Colon (tissue), 2 donors: ENCODE measurements at regions not wholly inside any gene's neighbourhood (a gene's known extent, or its start where the extent isn't known, plus 50 kb on each side); places are given as distances from the start of the nearest gene placed in this dataset.
"Not testable (repeated sequence)": the region's sequence is repeated elsewhere in the genome, so short reads cannot be mapped to it uniquely, and the experiment has no call there.

Experiments used
- FAIRE-seq: peaks from 2 replicates; lab custom pipeline; 2012; peaks lifted over from hg19 to GRCh38; lab: Jason Lieb, UNC
- donor health status: control.
- donor health status: control.

DNA sequence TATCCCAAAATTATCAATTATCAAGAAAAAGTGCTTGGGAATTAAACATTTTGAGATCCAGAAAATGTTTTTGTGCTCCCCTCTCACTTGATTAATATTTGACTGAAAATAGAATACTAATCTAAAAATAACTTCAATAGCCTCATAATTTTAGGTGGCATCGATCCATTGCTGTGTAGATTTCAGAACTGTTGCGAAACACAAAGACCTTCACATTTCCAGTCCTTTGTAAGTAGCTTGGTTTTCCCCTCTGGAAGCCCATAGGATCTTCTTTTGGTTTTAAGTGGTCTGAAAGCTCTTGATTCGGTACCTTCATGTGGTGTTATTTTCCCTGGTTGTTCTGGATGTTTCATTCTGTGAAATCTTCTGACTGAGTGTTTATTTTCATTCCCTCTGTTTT lies 176.5 kb downstream of the NUFIP1 start:
- no peak for FAIRE-seq

DNA sequence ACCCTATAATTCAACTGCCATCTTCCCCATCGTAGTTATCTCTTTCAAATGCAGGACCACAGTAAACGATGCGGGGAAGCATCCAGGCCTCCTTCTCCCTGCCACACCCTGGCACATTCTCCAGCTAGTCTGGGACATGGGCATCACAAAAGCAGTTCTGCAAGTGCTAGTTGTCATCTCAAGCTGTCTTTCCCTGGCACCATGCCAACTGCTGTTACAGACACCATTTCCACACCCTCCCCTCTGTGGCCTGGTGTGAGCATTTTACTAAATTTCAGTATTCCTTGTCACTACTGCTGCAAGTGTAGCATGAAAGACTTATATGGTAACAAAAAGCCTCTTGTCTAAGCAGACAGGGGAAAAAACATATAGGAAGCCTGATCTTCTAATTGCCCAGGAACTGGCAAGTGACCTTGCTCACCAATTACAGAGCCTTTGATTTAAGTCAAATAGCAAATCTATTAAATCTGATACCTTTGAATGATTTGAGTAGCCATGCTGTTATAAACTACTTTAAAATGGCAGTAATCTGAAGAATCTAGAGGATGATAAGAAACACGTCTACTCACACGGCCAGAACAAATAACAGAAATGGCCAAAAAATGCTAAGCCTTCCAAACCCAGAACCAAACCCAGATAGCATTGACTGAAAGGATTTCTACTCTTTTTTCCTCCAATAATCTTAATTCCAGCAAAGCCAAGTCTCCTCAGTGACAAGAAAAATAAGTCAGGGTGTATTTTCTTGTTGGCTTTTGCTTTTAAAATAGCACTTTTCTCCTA lies 179.0 kb downstream of the NUFIP1 start:
- no peak for FAIRE-seq

DNA sequence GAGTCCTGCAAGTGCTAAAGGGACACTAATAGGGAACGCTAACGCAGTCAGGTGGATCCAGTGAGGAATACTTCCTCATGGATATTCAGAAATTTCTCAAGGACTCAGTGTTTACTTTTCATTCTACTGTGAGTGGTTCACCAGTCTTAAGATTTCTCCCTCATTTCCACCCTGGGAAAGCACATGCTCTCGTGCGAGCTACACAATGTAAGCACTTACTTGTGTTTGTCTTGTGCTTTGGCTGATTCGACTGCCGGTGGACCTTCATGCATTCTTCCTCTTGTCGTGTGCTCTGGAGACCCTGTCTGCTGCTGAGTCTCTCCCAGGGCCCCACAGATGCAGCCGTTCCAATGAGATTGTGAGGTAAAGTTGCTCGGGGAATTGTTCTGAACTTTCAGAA lies 180.1 kb downstream of the NUFIP1 start:
- no peak for FAIRE-seq

DNA sequence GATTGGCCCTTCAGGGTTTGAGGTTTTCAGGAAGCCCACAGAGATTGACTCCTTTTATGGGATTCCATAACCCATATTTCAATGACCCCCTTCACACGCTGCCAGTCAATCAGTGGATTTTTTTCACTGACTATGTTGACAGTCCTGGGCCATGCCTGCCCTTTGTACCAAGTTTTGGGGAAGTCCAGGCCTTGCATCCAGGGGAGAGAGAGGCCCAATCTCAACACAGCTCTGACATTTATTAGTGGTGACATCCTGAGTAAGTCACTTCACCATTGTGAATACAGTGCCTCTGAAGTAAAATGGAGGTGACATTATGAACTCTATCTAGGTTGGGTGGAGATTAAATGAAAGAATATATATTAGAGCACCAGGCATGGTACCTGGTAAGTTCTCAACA lies 181.1 kb downstream of the NUFIP1 start:
- no peak for FAIRE-seq

DNA sequence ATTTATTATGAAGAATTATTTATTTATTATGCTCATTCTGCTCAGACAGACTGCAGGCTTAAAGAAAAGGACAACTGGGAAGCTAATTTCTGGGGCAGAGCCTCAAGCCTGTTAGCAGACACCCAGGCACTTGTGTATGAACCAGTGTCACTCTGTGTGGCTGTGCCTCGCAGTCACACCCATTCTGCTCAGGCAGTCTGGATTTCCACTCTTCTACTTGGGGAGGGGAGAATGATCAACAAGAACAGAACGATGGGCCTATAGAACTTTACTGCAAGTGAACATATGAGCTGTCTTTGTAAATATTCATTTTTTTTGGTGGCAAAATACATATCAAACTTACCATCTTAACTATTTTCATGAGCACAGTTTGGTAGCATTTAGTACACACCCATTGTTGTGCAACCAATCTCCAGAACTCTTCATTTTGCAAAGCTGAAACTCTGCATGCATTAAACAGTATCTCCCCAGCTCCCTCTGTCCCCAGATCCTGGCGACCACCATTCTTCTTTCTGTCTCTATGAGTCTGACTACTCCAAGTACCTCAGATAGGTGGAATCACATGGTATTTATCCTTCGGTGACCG lies 181.7 kb downstream of the NUFIP1 start:
- no peak for FAIRE-seq

DNA sequence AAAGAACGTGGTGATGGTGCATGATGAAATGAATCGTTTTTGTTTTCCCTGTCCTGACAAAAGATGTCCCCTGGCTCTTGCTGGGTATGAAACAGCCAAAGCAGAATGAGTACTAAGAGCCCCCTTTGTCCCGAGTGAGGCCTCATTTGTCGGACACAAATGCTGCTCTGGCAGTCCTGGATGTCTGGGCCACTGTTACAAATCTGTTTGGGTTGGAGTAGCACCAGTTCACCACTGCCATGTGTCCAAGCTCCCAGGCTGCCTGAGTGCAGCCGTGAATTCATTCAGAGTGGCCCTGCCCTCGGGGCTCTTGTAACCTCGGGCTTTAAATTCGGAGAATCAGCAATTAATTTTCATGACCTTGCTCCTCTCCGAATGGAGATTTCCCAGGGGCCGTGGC lies 182.4 kb downstream of the NUFIP1 start:
- FAIRE-seq: no peak

DNA sequence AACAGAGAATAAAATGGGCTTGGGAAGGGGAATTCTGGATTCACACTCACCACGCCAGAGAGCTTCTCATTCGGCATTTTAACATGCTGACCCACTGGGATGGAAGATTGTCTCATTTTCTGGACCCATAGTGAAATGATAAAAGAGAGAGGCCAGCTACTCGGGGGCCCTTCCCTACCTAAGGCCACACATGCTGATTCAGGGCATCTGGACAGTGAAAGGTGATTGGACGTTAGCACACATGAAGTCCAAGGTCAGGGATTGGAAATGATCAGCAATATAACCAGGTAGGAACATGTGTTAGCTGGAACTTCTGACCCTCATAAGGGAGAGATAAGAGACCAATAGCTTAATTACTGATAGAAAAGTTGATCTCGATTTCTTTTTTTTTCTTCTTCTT lies 183.7 kb downstream of the NUFIP1 start:
- FAIRE-seq: no peak

DNA sequence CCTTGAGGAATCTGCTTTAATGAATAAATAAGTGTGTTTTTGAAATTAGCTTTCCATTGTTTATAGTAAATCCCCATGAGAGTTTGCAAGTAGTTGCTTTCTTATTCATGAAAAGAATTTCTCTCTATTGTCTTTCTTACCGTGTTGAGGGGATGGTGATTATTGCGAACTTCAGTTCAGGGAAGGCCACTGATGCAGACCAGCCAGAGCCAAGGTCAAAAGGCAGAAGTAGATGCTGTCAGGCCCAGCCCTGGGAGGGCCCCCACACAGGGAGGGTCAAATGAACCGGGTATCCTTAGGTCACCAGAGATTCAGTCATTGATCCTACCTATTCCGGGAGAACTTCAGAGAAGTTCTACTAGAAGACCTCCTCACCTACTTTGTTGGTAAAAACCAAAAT lies 185.9 kb downstream of the NUFIP1 start:
- no peak for FAIRE-seq

DNA sequence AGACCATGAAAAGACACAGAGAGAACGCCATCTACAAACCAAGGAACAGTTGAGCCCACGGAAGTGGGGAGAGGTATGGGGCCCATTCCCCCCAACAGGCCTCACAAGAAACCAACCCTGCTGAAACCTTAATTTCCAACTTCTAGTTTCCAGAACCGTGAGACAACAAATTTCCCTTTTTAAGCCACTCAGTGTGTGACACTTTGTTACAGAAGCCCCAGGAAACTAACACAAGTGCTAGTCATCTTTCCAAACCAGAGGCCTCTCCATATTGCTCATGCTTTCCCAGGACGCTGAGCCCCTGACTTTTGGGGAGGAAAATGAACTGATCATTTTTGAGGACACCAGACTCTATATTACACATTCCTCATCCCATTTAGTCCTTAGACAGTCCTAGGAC lies 186.8 kb downstream of the NUFIP1 start:
- no peak for FAIRE-seq

DNA sequence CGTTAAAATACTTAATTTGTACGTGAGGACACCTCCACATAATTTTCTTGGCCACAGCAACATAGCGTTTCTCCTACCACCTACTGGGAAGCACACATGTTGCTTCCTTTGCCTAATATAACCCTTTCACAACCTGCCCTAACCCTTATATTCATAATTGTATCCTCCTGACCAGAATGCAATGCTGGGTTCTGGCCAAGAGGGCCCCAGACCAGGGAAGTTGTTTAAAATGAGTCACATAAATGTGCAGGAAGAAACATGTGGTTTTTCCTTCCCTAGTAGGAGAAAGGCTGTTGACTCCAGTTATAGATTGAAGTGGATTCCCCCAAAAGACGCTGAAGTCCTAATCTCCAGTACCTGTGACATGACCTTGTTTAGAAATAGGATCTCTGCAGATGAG lies 187.3 kb downstream of the NUFIP1 start:
- no peak for FAIRE-seq

DNA sequence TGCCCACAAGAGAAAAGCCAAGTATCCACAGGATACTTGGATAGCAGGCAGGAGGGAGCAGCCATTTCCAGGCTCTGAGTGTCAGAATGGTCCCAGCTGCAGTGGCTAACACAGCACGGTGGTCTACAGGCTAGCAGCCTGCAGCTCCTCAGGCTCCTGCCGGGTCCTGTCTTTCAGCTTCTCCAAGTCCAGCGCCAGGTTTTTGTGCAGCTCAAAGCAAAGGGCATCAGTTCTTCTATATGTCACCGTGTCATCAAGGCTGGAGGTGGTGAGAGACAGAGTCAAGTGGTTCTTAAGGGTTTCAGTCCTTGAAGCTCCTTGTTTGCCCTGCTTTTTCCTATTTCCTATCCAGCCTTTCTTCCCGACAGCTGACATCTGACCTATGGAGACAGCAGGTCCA lies 188.6 kb downstream of the NUFIP1 start:
- FAIRE-seq: no peak

DNA sequence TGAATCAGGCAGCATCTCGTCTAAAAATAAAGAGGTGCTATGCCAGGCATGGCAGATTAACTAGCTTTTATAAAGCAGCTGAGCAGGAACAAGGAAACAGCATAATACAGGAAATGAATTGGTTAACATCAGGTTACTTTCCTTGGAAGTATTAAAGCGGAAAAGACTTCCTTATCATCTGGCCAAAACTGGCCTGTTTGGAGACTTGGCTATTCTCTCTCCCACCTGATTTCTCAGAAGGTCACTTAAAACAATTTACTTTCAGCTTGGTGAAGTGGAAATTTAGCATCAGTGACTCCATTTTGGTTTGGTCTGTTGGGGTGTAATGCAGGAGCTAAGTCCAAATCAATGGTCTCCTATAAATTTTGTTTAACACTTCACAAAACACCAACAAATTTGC lies 191.6 kb downstream of the NUFIP1 start:
- FAIRE-seq: no peak

DNA sequence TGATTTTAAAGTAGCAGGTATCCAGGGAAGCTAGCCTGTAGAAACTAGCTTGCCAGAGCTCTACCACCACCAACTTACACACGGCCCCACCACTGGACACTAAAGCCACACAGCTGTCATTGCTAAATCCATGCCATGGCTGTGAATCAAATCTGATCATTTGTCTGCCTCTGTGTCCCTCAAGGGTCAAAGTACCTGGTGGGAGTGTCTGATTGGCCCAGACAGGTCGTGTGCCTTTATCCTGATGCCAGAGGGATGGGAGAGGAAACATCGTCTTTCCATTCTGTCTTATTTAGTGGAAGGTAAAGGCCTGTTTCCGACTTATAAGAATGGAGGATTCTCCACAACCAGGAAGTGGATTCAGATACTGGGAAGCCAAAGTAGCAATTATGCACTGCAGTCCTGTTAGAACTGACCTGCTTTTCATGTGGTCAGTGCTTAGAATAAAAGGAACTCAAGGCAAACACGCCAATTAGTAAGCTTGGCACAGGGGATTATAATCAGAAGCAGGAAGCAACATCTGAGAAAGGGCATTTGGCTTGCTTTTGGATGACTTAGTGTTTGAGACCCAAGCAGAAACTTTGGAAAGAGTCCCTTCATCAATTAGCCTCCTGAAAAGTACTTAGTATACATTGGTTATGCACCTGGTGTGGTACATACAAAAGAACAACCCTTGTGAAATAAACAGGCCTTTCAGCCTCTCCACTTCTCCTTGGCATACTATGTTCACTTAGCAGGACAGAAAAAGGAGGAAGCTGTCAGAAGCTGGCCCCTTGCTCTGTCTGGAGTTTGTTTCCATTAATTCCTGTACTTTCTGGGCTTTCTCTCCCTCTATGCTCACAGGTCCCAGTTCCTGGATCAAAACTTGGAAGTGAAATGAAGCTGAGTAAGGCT lies 192.4 kb downstream of the NUFIP1 start:
- no peak for FAIRE-seq

DNA sequence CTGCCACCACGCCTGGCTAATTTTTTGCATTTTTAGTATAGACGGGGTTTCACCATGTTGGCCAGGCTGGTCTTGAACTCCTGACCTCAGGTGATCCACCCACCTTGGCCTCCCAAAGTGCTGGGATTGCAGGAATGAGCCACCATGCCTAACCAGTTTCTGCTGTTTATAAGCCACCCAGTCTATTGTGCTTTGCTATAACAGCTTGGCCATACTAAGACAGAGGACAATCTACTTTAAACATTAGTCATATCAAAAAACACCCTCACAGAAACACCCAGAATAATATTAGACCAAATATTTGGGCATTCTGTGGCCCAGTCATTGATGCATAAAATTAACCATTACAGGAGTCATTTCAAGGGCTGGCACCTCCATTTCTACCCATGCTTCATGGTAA lies 193.2 kb downstream of the NUFIP1 start:
- FAIRE-seq: not testable (repeated sequence)

DNA sequence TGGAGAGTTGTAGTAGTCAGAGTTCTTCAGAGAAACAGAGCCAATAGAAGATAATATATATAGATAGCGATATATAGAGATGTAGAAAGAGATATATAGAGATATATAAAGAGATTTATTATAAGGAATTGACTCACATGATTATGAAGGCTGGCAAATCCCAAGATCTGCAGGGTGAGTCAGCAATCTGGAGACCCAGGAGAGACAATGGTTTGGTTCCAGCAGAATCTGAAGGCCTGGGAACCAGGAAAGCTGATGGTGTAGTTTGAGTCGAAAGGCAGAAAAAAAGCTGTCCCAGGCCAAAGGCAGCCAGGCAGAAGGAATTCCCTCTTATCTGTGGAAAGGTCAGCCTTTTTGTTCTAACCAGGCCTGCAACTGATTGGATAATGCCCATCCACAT lies 194.1 kb downstream of the NUFIP1 start:
- no peak for FAIRE-seq

DNA sequence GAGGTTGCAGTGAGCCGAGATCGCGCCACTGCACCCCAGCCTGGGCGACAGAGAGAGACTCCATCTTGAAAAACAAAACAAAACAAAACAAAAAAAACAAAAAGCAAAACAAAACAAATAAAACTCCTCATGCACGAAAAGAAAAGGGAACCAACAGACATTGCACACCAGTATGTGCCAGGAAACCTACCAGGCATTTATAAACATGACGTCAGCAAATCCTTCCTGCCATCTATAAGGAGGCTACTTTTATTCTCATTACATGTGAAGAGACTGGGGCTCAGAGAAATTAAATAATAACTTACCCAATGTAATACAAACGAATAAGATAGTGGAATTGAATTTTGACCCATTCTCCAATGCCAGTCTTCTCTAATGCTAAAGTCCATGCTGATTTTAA lies 197.2 kb downstream of the NUFIP1 start:
- no peak for FAIRE-seq

DNA sequence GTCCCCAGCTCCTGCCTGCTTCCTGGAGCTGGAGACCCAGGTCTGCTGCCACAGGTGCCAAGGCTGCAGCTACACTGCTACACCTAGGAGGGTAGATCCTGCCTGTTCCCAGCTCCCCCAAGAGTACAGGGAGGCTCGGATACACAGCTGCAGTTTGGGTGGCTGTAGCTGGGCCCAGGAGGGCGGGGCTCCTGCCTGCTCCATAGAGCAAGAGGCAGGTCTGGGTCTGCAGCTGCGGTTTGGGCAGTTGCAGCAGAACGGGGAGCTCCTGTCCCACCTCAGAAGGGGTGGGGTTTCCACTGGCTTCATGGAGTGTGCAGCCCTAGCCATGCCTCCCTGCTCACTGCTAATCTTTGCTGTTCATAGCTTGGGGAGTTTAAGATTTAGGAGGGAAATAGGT lies 199.0 kb downstream of the NUFIP1 start:
- FAIRE-seq: no peak

DNA sequence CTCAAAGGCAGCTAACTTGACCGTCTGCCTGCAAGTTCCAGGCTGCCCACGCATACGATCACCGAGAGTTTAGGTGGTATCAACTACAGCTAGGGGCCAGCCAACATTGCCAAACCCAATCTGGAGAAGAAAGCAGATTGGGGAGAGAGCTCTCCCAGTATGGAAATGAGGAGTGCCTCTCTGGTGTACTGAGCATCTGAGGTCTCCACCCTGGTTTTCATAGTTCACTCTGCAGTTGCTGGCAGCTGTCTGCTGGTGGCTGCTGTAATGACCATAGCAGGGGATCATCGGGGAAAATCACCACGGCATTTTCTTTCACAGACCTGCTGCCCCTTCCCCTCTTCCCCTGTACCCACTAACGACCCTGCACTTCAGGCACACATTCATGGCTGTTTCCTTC lies 201.7 kb downstream of the NUFIP1 start:
- no peak for FAIRE-seq

DNA sequence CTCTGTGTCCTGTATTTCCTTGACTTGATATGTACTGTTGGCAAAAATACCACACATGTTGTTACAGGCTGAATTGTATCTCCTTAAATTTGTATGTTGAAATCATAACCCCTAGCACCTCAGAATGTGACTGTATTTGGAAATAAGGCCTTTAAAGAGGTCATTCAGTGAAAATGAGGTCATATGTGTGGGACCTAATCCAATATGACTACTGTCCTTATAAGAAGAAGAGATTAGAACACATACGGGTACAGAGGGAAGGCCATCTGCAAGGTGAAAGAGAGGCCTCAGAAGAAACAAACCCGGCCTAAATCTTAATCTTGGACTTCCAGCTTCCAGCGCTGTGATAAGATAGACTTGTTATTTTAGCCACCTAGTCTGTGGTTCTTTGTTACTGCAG lies 202.5 kb downstream of the NUFIP1 start:
- FAIRE-seq: no peak

DNA sequence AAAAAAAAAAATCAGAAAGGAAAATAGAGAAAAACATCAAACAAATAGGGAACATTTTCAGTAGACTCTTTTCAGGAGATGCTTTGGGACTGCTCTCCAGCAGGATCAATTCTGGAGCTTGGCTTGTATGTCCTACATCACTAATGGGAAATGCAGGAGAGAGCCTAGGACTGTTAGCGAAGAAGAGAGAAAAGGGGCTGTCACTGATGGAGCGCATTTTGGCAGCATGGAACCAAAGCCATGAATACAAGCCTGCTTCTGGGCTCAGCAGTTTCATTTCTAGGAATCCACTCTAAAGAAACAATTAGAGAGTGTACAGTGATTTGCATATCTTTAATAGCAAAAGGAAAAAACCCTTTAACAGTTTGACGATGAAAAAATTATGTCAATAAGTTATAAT lies 203.9 kb downstream of the NUFIP1 start:
- FAIRE-seq: no peak

DNA sequence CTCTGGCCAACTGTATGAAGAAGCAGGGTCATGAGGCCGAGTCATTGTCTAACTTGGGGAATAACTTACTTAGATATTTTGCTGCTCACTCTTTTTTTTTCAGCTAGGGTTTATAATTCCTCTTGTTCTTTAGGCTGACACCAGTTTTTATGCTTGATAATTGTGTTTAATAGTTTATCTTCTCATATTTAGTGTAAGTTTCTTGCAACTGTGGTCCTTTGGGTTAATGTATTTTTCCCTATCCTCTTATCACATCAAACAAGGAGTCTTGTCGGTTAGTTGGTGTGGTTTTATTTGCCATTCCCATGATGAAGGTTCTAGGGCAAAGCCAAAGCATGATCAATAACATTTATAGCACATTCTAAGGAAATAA lies 204.6 kb downstream of the NUFIP1 start:
- no peak for FAIRE-seq

DNA sequence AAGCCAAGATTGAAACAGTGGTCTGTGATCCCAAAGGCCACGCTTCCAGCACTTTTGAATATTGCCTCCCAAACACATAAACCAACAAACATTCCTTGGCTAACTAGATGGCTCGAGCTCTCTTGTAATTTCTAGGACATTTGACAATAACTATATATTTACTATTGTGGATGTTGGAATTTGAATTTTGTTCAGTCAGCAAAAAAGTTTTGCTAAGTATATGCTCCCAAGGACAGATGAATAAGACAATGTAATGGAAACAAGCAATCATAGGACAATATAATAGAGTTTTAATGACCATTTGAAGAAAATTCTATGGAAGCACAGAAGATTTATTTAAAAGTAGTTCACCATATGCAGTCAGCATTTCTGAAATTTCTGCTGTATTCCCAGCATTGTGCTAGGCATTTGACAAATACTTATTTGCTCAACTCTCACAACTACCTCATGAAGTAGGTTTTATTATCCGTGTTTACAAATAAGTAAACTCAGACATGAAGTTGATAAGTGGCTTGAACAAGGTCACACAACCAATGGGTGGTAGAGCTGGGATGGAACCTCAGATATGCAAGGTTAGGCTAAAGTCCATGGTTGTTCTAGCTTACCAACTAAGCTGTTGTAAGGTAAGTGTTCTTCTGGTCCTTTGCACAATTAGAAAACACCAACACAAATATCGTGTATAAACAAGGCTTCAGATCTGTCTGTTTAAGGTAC lies 205.1 kb downstream of the NUFIP1 start:
- FAIRE-seq: no peak
